Cardiac fibroblast (primary cell): ENCODE measurements at regions not wholly inside any gene's neighbourhood (a gene's known extent, or its start where the extent isn't known, plus 50 kb on each side); places are given as distances from the start of the nearest gene placed in this dataset.

ENCODE experiments used
- DNase-seq, 2 donors: peaks; one replicate each; pipeline versions ENCODE4 v3.0.0 to v3.0.0-alpha.2; 2010; ENCODE audit warnings: low read depth in 2 of 2
- H3K4me3 ChIP-seq, 2 donors: replicated peaks in 1 of 2; 1 replicate in 1 of 2; 2 replicates in 1 of 2; pipeline ENCODE4 v1.5.1; 2011; ENCODE audit warnings: low read depth in 2 of 2, low read length in 2 of 2, mild to moderate bottlenecking in 2 of 2, moderate library complexity in 1 of 2
- TF ChIP-seq, protein P1 (sequence below): IDR thresholded peaks from one replicate; pipeline ENCODE4 v1.5.1; 2011; ENCODE audit warnings: low read depth, mild to moderate bottlenecking, low read length, inconsistent platforms

- TF ChIP-seq, protein P1, sequence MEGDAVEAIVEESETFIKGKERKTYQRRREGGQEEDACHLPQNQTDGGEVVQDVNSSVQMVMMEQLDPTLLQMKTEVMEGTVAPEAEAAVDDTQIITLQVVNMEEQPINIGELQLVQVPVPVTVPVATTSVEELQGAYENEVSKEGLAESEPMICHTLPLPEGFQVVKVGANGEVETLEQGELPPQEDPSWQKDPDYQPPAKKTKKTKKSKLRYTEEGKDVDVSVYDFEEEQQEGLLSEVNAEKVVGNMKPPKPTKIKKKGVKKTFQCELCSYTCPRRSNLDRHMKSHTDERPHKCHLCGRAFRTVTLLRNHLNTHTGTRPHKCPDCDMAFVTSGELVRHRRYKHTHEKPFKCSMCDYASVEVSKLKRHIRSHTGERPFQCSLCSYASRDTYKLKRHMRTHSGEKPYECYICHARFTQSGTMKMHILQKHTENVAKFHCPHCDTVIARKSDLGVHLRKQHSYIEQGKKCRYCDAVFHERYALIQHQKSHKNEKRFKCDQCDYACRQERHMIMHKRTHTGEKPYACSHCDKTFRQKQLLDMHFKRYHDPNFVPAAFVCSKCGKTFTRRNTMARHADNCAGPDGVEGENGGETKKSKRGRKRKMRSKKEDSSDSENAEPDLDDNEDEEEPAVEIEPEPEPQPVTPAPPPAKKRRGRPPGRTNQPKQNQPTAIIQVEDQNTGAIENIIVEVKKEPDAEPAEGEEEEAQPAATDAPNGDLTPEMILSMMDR = no peak
- no peak overlapping the region for H3K4me3 ChIP-seq
- DNase-seq = no peak
These were observed 236.0 kb downstream of the TENT4A start for GRCh38 chr5:6949230-6949629.

DNA sequence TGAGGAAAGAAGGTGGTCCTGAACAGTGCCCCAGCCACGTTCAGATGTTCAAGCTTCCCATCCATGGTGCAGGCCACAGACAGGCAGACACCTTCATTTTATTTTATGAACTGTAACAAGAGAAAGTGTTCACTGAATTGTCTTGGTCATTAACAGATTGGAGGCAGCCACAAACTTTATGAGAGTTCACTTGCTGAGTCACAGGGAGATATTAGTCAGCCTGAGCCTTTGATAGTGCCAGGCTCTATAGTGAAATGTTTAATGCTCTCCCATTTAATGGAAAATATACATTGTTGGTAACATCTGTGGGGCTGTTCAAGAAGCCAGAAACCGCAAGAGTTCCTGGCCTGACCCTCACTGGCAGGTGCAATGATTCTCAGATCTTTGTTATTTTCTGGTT is 237.0 kb downstream of the TENT4A start:
- DNase-seq = no peak

GRCh38 chr5:6950860-6951259 is 237.6 kb downstream of the TENT4A start:
- DNase-seq = no peak
- TF ChIP-seq, protein P1 = no peak
- no peak overlapping the region for H3K4me3 ChIP-seq

More for the DNA sequence above, 237.0 kb downstream of the TENT4A start:
- TF ChIP-seq, protein P1 = no peak
- H3K4me3 ChIP-seq = no peak overlapping the region

GRCh38 chr5:6961123-6961522 is 247.9 kb downstream of the TENT4A start:
- TF ChIP-seq, protein P1 = no peak
- no peak for DNase-seq
- H3K4me3 ChIP-seq = no peak overlapping the region

GRCh38 chr5:6961837-6962635 is 248.8 kb downstream of the TENT4A start:
- no peak for DNase-seq
- no peak overlapping the region for H3K4me3 ChIP-seq
- TF ChIP-seq, protein P1 = no peak

- no peak for DNase-seq
- TF ChIP-seq, protein P1 = no peak
- no peak overlapping the region for H3K4me3 ChIP-seq
These were observed 263.7 kb downstream of the TENT4A start for GRCh38 chr5:6976971-6977370.

- H3K4me3 ChIP-seq = no peak overlapping the region
- no peak for DNase-seq
- TF ChIP-seq, protein P1 = no peak
These were observed 265.8 kb downstream of the TENT4A start for GRCh38 chr5:6979061-6979460.
